Activated T-cell treated with anti-CD3 and anti-CD28 coated beads, Interleukin-2, amount 50 U/mL, for 1 hour (primary cell): ENCODE measurements at regions not wholly inside any gene's neighbourhood (a gene's known extent, or its start where the extent isn't known, plus 50 kb on each side); places are given as distances from the start of the nearest gene placed in this dataset.
A peak's percentile ranks its signal among the peaks of the same experiment; 100 is the strongest.

Source experiments
- DNase-seq: peaks from one replicate; pipeline ENCODE4 v3.0.0-alpha.2; 2020

- DNase-seq, result no peak
Observed at GRCh38 chr2:204050681-204051080, 114.1 kb downstream of the ICOS start.

DNA sequence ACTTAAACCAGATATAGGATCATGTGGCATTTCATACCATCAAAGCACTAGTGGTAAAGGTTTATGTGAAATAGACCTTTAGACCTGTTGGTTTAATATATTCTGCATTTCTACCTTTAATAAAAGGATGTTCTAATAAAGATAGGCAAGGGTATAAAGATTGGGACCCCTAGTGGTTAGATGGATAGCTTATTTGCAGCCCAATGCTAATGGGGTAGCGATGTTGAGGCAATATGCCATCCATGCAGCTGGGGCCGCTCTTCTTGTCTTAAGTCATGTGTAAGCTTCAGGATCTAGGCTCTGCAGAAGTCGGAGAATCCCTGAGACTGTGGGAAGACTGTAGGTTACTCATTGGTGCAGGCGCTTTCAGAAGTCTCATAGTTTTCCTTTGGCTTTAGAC is 114.9 kb downstream of the ICOS start:
- DNase-seq, result no peak

DNA sequence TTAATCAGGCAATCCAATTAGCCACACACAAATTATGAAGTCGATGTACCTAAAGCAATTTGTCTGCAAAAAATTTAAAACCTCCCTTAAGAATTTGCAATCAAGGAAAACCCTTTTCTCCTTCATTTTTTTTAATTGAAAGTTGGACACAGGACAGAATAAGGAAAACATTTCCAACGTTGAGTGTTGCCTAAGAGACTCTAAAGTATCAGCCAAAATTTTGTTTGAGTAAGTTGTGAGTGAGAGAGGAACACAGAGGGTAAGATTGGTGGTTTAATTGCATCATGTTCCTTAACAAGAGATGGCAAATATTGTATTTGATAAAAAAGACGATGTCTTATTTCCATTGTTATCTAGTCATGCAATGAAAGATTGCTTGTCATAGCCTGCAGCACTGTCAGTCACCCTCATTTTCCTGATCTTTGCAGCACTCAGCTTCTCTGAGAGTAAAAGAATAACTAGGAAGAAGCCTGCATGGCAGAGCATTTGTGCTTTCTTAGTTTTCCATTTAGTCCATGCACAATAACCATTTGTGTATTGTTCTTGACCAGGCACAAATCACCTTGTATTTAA is 115.5 kb downstream of the ICOS start:
- no peak for DNase-seq

- DNase-seq, result no peak
Observed at GRCh38 chr2:204059016-204059415, 122.5 kb downstream of the ICOS start.

DNA sequence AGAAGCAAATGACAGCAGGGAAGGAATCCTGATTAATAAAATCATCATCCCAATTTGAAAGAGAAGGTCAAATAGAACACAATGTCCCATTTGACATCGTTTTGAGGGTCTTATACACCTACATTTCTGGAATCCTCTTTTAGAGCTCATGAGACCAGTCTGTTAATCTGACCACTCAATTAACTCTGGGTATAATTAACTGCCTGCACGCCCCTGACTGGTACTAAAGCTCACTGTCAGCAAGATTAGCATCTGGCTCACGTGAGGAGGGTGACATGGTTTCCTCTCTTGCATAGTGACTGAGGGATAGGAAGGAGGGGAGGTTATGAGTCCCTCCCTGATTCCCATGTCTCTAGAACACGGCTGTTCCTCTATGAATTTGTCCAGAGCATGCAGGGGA is 124.3 kb downstream of the ICOS start:
- DNase-seq, result no peak

- DNase-seq, result no peak
Observed at GRCh38 chr2:204061241-204061640, 124.7 kb downstream of the ICOS start.

GRCh38 chr2:204064119-204064518 is 127.6 kb downstream of the ICOS start:
- DNase-seq, result no peak

GRCh38 chr2:204065566-204065965 is 129.0 kb downstream of the ICOS start:
- no peak for DNase-seq

DNA sequence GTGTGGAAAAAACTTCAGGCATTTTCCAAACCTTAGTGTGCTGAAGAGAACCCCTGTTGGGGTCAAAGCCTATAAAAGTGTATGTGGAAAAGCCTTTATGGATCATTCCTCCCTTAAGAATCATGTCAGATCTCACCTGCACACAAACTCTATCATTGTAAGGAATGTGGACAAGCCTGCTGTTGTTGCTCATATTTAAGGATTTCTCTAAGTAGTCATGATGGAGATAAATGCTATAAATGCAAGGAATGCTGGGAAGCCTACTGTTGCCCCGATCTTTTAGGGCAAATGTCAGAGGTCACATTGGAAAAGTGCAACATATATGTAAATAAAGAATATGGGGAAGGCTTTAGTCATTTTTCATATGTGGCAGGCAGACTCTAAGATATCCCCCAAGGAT is 129.5 kb downstream of the ICOS start:
- DNase-seq, result no peak

GRCh38 chr2:204069804-204070203 is 133.2 kb downstream of the ICOS start:
- DNase-seq, result no peak

DNA sequence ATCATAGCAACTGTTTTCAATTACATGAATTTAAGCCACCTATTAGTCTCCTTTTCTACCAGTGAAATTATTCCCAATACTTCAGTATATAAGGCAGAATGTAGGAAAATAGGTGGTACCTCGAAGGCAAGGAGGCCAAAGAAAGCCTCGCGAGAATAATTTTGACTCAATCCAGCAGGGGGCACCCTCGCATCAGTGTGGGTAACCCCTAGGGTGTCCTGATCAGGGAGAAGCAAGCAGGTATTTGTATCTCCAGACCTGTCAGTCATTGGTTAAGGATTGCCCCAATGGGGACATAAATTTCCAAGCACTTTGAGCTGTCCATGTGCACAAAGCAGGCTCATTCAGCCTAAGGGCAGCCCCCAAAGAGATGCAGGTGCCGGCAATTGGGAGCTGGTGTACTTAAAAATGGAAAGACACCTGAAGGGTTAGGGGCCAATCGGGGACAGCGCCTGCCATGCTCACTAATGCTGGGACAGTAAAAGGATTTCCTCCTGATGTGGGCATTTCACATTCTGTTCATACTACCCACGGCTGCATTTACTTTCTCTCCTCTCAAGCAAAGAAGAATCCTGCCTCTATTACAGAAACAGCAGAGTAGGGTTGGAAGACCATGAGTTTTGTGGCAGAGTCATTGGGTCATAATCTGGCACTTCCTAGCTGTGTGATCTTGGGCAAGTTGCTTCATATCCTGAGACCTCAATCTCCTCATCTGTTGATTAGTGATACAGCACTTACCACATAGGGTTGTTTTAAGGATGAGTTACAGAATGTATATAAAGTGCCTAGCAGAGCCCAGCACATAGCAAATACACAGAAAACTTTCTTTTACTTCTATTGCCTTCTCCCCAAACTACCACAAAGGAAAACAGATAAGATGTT is 136.1 kb downstream of the ICOS start:
- DNase-seq, result peak; percentile 60

DNA sequence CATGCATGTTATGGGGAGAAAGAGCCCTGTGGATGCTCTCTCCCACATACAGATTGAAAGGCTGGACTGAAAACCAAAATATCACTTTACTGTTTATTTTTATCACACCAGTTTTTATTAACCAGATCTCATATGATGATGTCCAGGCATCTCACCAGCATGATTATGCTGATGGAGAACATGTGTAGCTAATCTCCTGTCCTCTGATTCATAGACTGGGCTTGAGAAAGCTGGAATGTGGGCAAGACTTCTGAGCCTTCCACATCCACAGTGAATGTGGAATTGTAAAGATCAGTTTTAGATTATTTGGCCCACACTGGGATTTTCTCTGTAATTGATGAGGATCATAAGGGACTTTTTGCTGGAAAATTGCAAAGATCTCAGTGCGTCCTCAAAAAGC is 137.9 kb downstream of the ICOS start:
- DNase-seq, result no peak

- no peak for DNase-seq
Observed at GRCh38 chr2:204078003-204078698, 141.6 kb downstream of the ICOS start.

DNA sequence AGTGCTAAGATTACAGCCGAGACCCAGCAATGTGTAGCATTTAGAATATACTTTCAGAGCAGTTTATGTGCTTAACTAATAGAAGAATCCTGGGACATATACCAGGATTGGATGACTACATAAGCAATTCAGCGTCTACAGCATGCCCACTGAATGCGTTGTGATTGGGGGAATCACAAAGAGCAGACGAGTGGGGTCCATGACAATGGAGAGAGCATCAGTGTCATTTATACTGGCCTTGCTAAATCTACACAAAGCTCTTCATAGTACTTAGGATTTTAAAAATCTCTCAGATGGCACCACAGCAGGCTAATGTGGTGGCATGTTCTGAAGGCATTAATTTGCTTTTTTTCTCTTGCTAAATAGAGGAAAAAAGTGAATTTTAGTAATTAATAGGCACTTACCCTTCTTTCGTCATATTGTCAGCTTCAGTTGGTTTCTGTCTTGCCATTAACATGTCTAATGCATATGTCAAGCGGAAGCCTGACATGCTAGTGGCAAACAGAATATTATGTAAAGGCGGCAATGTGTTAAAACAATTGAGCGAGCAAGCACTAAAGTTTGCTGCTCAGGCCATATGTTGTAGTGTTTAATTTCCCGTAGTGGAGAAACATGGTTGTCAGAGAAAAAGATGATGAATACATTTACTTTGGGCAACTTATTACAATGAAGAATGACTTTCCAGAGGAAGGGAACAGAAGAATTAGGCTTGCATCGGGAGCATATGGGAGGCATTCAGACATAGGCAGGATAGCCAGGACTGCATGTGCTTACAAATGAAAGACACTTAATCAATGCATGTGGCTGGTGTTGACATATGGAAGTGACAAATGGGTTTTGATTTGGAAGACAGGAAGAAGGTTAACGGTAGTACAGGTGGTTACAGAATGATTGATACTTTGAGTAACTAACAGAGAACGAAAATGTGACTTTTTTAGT is 145.2 kb downstream of the ICOS start:
- DNase-seq, result no peak

GRCh38 chr2:204086167-204086566 is 149.6 kb downstream of the ICOS start:
- no peak for DNase-seq

GRCh38 chr2:204089105-204089504 is 152.5 kb downstream of the ICOS start:
- no peak for DNase-seq

DNA sequence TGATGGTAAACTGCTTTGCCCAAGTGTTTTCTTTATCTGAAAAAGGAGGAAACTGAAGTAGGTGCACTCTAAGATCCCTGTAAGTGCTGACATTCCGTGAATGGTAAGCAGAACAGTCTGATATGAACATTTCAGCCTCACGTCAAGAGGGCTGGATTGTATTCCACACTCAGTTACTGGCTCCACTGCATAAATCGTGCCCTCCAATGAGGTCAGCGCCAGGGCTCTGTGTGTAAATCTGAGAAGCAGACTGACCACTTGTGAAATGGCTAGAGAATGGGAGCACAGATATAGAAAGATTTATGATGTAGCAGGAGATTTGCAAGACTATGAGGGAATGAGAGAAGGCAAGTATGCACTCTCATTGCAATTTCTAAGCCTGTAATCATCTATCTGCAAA is 153.0 kb downstream of the ICOS start:
- no peak for DNase-seq

DNA sequence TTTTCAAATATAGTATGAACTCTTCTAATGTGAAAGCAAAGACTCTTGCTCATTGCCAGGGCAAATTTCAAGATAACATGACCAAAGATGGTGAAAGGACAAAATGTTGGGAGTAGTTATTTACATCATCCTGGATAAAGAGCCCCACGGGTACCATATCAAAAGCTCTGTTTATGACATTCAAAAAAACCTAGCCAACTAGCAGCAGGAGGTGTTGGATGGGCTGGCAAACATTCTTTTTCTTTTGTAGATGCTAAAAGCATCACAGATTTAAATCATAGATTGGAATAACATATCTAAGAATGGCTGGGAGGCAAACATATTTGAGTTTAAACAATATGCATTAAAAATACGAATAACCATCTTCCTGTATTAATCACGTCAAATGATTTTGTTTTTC is 153.5 kb downstream of the ICOS start:
- DNase-seq, result no peak

GRCh38 chr2:204104811-204105210 is 168.2 kb downstream of the ICOS start:
- DNase-seq, result no peak

GRCh38 chr2:204108330-204108751 is 171.8 kb downstream of the ICOS start:
- peak; percentile 35 for DNase-seq

DNA sequence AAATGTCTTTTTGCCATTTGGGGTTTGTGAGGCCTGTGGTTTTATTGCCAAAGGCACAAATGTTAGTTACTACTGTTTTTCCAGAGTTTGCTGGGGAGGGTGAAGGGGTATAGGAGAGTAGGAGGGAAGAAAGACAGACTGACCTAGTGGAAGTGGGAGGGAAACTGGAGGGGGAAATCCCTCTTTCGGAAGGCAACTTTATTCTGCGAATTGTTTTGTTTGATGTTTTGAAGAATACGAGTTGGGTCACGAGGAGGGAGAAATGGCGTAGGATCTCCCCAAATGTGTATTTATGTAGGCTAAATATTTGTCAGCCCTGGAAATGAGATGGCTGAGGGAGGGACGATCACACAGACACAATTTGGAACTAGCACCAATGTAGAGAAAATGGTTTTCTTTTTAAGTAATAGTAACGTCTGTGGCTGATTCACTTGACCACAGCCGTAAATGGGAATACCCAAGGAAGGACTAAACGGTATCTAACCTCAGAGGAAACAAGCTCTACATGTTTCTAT is 172.3 kb downstream of the ICOS start:
- DNase-seq, result no peak

DNA sequence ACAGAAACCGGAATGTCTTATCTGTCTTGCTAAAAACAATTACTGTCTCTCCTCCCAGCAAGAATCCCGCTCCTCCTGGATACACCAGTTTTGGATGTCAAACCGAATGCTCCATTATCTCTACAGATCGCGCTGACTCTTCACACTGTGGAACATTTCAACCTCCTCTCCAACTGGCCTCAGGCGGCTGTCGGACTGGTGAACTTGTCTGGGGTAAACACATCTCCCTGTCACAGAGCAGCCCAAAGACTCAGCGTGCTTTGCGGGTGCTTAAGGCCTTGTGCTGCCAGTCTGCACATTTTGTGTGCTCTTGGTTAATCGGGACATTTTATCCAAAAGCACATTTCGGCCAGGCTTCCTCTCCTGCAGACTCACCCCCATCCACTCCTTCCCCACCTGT is 173.1 kb downstream of the ICOS start:
- peak; percentile 24 for DNase-seq

DNA sequence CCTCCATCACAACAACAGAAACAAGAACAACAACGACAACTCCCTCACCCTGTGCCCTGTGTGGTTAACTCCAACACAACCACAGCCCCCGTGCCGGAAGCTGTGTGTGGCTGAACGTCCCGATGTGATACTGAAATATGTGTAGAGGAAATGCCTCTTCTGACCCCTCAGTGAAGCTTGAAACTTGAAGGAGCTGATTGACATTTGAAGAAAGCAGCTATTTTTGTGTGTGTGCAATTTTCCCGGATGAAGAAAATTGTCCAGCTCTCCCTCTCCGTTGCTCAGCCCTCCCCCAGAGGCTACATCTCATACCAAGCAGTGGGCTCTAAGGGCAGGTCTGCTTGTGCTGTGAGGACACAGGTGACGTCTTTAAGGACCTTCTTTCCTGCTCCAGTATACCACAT is 173.8 kb downstream of the ICOS start:
- peak; percentile 35 for DNase-seq
